GM19468 (cell line): ENCODE measurements at regions not wholly inside any gene's neighbourhood (a gene's known extent, or its start where the extent isn't known, plus 50 kb on each side); places are given as distances from the start of the nearest gene placed in this dataset.
"Not testable (repeated sequence)": the region's sequence is repeated elsewhere in the genome, so short reads cannot be mapped to it uniquely, and the experiment has no call there.

ENCODE experiments used
- ATAC-seq: cut with Tn5 transposase; IDR thresholded peaks from one replicate; pipeline ENCODE4 v1.9.1; 2021; ENCODE audit warnings: mild to moderate bottlenecking, moderate library complexity, moderate number of reproducible peaks; ENCODE audit not compliant: unreplicated experiment; ENCODE audit errors: extremely low read depth

DNA sequence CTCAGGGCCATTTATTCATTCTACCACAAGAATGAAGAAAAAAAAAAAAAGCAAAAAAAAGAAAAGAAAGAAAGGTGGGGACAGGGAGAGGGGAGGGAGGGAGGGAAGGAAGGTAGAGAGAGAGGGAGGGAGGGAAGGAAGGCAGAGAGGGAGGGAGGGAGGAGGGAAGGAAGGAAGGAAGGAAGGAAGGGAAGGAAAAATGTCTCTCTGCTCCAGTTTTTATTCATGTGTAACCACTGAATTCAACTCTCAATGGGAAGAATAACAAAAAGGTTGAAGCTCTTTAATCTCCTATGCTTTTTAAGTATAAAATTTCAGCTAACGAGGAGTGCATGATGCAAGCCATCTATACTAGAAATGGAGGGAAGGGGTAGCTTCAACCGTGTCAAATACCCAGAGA is 287.3 kb downstream of the MREG start:
- no peak for ATAC-seq

DNA sequence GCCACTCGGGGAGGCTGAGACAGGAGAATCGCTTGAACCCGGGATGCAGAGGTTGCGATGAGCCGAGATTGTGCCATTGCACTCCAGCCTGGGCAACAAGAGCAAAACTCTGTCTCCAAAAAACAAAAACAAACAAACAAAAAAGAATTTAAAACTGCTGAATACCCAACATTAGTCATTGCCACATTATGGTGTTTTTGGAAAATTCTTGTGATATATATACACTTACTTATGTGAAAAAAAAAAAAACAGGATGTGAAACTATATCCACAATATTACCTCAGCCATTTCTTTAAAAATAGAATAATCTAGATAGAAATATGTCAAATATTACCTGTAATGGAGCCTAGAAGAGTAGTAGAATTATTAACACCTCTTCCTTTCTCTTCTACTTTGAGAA is 288.3 kb upstream of the FN1 start:
- no peak for ATAC-seq

GRCh38 chr2:215723631-215724011 is 287.8 kb upstream of the FN1 start:
- no peak for ATAC-seq

DNA sequence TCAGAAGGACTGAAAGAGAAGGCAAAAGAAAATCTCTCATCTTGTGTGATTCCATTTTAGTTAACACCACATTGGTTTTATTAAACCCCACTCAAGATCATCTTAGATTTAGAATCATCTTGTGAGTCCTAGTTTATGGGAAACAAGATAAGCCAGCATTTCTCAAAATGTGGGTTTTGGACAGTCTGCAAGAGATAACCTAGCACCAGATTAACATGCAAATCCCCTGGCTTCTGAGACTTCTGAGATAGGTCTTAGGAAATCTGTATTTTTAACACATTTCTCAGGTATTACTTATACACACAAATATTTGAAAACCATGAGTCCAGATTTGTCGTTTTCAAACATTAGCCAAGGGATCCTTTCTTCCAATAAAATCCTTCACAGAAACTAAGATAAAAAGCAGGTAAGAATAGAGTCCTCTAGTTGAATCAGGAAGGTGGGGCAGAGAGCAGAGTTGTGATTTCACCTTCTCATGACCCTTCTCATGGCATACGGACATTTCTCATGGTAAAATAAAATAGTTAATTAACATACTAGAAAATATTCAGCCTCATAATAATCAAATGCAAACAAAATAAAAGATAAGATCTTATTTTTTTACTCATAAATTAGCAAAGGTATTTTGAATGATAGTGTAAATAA is 287.2 kb upstream of the FN1 start:
- no peak for ATAC-seq

DNA sequence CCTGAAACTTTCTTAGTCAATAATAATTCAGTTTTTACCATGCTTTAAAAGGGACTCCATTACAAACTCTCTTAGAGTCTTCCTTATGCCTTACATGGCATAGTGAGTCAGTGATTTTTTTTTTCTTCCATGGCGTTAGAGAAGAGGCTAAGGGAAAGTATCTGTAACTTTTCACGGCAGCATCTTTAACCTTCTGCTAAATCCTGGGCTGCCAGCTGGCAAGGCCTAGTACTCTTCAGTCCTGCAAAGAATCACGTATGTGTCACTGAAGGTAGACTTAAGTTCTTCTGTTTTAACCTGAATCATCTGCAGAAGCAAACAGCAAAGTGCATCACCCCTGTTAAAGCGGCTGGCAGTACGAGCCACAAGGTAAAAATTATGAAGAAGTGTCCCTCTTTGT is 286.3 kb upstream of the FN1 start:
- no peak for ATAC-seq

DNA sequence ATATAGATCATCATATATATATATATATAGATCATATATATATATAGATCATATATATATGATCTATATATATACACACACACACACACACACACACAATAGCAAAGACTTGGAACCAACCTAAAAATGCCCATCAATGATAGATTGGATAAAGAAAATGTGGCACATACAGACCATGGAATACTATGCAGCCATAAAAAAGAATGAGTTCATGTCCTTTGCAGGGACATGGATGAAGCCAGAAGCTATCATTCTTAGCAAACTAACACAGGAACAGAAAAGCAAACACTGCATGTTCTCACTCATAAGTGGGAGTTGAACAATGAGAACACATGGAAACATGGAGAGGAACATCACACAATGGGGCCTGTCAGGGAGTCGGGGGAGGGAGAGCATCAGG is 285.6 kb upstream of the FN1 start:
- ATAC-seq, result not testable (repeated sequence)

- ATAC-seq, result no peak
These were observed 283.0 kb upstream of the FN1 start for GRCh38 chr2:215718890-215719289.

DNA sequence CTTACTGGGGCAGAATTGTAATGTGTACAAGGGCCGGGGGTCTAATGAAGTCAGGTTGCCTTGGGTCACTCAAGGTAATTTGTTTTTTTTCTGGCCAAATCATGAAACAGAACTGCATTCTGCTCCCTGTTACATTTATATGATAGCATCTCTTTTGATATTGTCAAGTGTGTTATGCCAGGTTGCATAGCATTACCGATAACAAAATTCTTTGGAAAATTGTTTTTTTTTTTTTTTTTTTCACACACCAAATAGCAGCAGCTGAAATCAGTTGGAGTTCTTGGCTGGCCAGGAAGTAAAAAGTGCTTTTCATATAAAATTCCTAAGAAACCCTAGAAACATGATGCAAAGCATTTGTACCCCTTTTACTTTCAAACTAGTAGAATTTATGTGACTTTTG is 282.6 kb upstream of the FN1 start:
- no peak for ATAC-seq

- ATAC-seq, result no peak
These were observed 281.9 kb upstream of the FN1 start for GRCh38 chr2:215717501-215718381.

- no peak for ATAC-seq
These were observed 281.1 kb upstream of the FN1 start for GRCh38 chr2:215716956-215717355.

DNA sequence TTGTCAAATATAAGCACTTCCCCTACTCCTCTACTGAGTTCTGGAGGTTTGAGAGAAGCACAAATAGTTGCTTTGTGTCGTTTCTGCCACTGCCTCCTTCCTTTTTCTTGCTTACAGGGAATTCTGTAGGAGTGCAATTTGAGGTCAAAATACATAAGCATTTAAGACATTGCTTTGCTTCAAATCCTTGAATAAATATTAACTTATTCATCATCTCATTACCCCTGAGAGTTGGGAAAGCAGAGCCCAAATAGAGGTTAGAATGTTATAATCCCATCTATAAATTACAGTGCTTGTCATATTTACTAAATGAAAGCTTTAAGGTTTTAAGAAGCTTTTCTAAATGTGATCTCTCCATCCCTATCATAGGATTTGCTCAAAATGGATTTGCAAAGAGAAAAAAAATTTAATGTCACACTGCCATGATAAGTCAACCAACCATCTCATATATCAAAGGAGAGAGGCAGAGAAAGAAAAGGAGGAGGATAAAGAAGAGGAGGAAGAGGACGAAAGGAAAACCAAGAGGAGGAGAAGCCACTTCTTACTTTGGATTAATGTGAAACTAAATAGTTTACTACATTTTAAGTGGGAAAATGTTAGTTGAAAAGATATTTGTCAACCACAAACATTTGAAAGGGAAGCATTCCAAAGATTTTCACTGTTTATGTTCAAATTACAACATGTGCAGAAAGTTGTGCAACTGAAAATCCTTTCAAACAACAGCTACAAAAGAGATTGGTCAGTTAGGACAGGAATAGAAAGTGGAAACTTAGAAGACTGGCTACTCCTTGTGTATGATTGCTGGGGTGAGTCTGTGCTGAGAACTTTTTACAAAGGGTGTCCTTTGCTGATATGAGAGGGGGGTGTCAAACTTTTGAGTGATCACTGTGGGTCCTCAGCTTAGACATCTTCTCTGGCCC is 277.3 kb upstream of the FN1 start:
- ATAC-seq, result no peak

DNA sequence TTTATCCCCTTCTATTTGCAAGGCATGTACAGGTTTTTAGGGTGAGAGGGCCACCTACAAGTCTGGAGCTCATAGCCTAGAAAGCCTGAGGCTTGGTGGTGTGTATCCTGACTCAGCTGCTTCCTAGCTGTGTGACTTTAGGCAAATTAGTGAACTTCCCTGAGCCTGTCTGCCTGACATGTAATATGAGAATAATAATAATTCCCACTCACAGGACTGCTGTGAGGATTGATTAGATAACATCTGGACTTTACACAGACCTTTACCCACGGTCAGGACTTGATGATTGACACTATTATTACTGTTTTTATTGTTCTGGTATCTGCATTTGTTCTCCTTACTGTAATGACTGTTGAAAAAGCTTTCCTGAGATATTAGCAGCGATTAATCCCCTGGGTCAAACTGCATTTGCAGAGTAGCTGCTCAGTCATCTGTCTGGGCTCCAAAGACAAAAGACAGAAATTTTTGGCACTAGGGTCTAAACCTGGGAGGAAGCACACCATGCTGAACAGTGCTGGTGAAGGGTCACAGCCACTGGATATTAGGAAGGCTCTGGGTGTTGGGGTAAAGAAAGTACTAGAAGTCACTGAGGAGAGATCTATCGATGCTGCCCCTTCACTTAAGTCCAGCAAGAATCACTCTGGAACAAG is 276.5 kb upstream of the FN1 start:
- ATAC-seq, result no peak

DNA sequence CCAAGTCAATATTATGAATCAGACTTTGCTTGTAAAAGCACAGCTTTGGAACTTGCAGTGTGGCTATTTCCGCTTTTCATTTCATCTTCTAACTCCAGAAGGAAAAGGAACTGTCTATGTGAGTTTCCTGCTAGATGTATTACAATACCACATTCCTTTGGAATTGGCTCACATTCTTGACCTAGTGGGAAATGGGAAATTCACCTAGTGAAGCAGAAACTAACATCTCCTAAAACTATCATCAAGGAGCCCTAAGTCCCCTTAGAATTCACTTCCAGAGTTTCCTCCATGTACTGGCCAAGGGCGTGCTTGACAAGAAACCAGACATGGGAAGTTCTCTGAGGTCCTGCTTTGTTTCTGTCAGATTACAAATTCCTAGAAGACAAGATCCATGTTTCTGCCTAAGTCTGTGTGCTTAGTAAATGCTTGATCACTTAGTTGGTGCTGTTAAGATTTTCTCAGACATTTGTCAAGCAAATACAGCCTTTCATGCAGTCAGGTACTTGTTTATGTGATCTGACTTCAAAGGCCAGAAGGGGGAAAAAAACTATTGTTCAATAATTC is 275.7 kb upstream of the FN1 start:
- ATAC-seq, result no peak

DNA sequence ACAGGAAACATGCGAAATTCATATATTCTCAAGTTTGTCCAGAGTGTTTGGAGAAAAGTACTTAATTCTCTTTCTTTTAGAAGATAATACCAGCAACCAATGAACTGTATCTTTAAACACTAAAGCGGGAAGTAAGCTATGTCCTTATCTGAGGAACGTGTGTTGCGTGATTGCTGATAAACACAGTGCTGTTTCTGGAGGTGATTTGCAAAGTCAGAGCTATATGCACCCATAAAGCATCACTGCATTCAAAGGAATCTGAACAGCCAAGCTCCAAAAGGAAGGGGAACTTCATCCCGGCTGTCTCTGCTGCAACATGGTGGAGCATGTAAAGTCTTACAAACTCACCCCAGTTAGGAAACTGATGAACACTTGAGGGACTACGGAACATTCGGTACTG is 271.7 kb upstream of the FN1 start:
- ATAC-seq, result no peak

- ATAC-seq, result no peak
These were observed 270.0 kb upstream of the FN1 start for GRCh38 chr2:215705771-215706361.

- ATAC-seq, result no peak
These were observed 269.4 kb upstream of the FN1 start for GRCh38 chr2:215705281-215705680.

GRCh38 chr2:215702116-215702902 is 266.4 kb upstream of the FN1 start:
- ATAC-seq, result no peak

DNA sequence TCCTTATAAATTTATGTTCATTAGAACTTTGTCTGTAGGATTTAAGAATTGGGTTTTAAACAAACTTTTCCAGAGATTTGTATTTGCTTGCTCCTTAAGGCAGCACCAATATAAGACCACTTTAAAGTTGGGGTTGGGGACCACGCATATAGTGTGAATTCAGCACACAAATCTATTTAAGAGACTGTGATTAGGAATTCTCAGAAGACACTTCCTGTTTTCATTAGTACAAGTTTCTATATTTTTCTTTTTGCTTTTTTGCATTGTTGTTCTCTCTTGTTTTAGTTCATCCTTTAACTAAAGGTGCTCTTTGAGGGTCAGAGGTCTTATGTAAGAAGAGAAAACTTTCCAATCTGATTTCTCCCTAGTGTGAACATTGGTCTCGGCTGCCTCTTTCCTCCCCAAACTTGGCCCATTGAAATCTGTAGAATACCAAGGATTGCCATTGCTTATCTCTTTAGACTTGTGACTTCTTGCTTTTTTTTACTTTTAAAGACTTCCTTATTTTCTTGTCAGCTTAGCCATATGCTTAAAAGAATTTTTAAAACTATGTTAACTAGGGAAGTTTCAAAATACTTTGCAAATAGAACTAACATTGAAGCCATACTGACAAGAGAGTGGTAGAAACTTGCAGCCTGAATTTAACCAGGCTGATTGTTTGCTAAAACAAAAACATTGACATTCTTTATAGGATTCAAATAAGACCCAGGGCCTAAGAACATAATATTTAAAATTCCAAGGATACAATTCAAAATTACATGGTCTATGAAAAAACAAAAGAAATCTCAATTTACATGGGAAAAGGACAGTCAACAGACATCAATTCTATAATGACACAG is 264.1 kb upstream of the FN1 start:
- ATAC-seq, result no peak
